ENCODE measurements at regions not wholly inside any gene's neighbourhood (a gene's known extent, or its start where the extent isn't known, plus 50 kb on each side); places are given as distances from the start of the nearest gene placed in this dataset.
"Not testable (repeated sequence)": the region's sequence is repeated elsewhere in the genome, so short reads cannot be mapped to it uniquely, and the experiment has no call there.

GRCh38 chr13:18991060-18991459 lies 190.6 kb downstream of the TUBA3C start:
- Histone ChIP-seq H3K9me3 (ENCODE audit: control insufficient read depth in 1 of 2, low read length in 2 of 2) (peaks cover 3 to 23% of the 10 kb centered on the region in 2 donors), H3K36me3 (ENCODE audit: control insufficient read depth in 1 of 2, insufficient read depth in 2 of 2, low read length in 2 of 2) (no peaks in the 10 kb centered on the region), H3K27ac (ENCODE audit: low read length) (no peak overlapping the region), H3K27me3 (ENCODE audit: low read depth, low read length) (no peaks in the 10 kb centered on the region), H3K4me1 (ENCODE audit: control insufficient read depth in 1 of 2, insufficient read depth in 2 of 2, low read length in 2 of 2) (peaks cover 0 to 12% of the 10 kb centered on the region in 2 donors), H3K4me3 (ENCODE audit: low read depth in 1 of 2, low read length in 2 of 2) (no peak overlapping the region)

- H3K27ac ChIP-seq (ENCODE audit: low read length), result no peak overlapping the region
- no peaks in the 10 kb centered on the region for H3K27me3 ChIP-seq (ENCODE audit: low read depth, low read length)
- H3K4me3 ChIP-seq (ENCODE audit: low read depth in 1 of 2, low read length in 2 of 2), result no peak overlapping the region
- no peaks in the 10 kb centered on the region for H3K9me3 ChIP-seq (ENCODE audit: control insufficient read depth in 1 of 2, low read length in 2 of 2)
- H3K4me1 ChIP-seq (ENCODE audit: control insufficient read depth in 1 of 2, insufficient read depth in 2 of 2, low read length in 2 of 2), result no peaks in the 10 kb centered on the region
- no peaks in the 10 kb centered on the region for H3K36me3 ChIP-seq (ENCODE audit: control insufficient read depth in 1 of 2, insufficient read depth in 2 of 2, low read length in 2 of 2)
These were observed 203.2 kb downstream of the TUBA3C start for GRCh38 chr13:18978447-18978846.

GRCh38 chr13:18977857-18978256 lies 203.8 kb downstream of the TUBA3C start:
- no peaks in the 10 kb centered on the region for H3K36me3 ChIP-seq (ENCODE audit: control insufficient read depth in 1 of 2, insufficient read depth in 2 of 2, low read length in 2 of 2)
- H3K27ac ChIP-seq (ENCODE audit: low read length), result no peak overlapping the region
- H3K4me1 ChIP-seq (ENCODE audit: control insufficient read depth in 1 of 2, insufficient read depth in 2 of 2, low read length in 2 of 2), result no peaks in the 10 kb centered on the region
- no peak overlapping the region for H3K4me3 ChIP-seq (ENCODE audit: low read depth in 1 of 2, low read length in 2 of 2)
- H3K27me3 ChIP-seq (ENCODE audit: low read depth, low read length), result no peaks in the 10 kb centered on the region
- H3K9me3 ChIP-seq (ENCODE audit: control insufficient read depth in 1 of 2, low read length in 2 of 2), result no peaks in the 10 kb centered on the region

- H3K27me3 ChIP-seq (ENCODE audit: low read depth, low read length), result no peaks in the 10 kb centered on the region
- H3K4me3 ChIP-seq (ENCODE audit: low read depth in 1 of 2, low read length in 2 of 2), result no peak overlapping the region
- no peaks in the 10 kb centered on the region for H3K9me3 ChIP-seq (ENCODE audit: control insufficient read depth in 1 of 2, low read length in 2 of 2)
- H3K27ac ChIP-seq (ENCODE audit: low read length), result no peak overlapping the region
- peaks cover 0 to 5% of the 10 kb centered on the region in 2 donors for H3K4me1 ChIP-seq (ENCODE audit: control insufficient read depth in 1 of 2, insufficient read depth in 2 of 2, low read length in 2 of 2)
- H3K36me3 ChIP-seq (ENCODE audit: control insufficient read depth in 1 of 2, insufficient read depth in 2 of 2, low read length in 2 of 2), result no peaks in the 10 kb centered on the region
These were observed 209.9 kb downstream of the TUBA3C start for GRCh38 chr13:18971576-18972219.

- H3K36me3 ChIP-seq (ENCODE audit: control insufficient read depth in 1 of 2, insufficient read depth in 2 of 2, low read length in 2 of 2), result no peaks in the 10 kb centered on the region
- no peak overlapping the region for H3K27ac ChIP-seq (ENCODE audit: low read length)
- no peak overlapping the region for H3K4me3 ChIP-seq (ENCODE audit: low read depth in 1 of 2, low read length in 2 of 2)
- H3K27me3 ChIP-seq (ENCODE audit: low read depth, low read length), result no peaks in the 10 kb centered on the region
- H3K4me1 ChIP-seq (ENCODE audit: control insufficient read depth in 1 of 2, insufficient read depth in 2 of 2, low read length in 2 of 2), result no peaks in the 10 kb centered on the region
- H3K9me3 ChIP-seq (ENCODE audit: control insufficient read depth in 1 of 2, low read length in 2 of 2), result no peaks in the 10 kb centered on the region
These were observed 216.2 kb downstream of the TUBA3C start for GRCh38 chr13:18965347-18965855.

GRCh38 chr13:18964942-18965341 lies 216.7 kb downstream of the TUBA3C start:
- no peak overlapping the region for H3K4me3 ChIP-seq (ENCODE audit: low read depth in 1 of 2, low read length in 2 of 2)
- H3K36me3 ChIP-seq (ENCODE audit: control insufficient read depth in 1 of 2, insufficient read depth in 2 of 2, low read length in 2 of 2), result no peaks in the 10 kb centered on the region
- H3K27ac ChIP-seq (ENCODE audit: low read length), result no peak overlapping the region
- H3K27me3 ChIP-seq (ENCODE audit: low read depth, low read length), result no peaks in the 10 kb centered on the region
- H3K9me3 ChIP-seq (ENCODE audit: control insufficient read depth in 1 of 2, low read length in 2 of 2), result no peaks in the 10 kb centered on the region
- no peaks in the 10 kb centered on the region for H3K4me1 ChIP-seq (ENCODE audit: control insufficient read depth in 1 of 2, insufficient read depth in 2 of 2, low read length in 2 of 2)

- H3K4me3 ChIP-seq (ENCODE audit: low read depth in 1 of 2, low read length in 2 of 2); H3K27ac ChIP-seq (ENCODE audit: low read length); H3K27me3 ChIP-seq (ENCODE audit: low read depth, low read length); H3K36me3 ChIP-seq (ENCODE audit: control insufficient read depth in 1 of 2, insufficient read depth in 2 of 2, low read length in 2 of 2); H3K4me1 ChIP-seq (ENCODE audit: control insufficient read depth in 1 of 2, insufficient read depth in 2 of 2, low read length in 2 of 2): not testable (repeated sequence)
- H3K9me3 ChIP-seq (ENCODE audit: control insufficient read depth in 1 of 2, low read length in 2 of 2), result peaks cover 0 to 11% of the 10 kb centered on the region in 2 donors
These were observed 217.9 kb downstream of the TUBA3C start for GRCh38 chr13:18963684-18964083.

- Histone ChIP-seq H3K4me1 (ENCODE audit: control insufficient read depth in 1 of 2, insufficient read depth in 2 of 2, low read length in 2 of 2) (no peaks in the 10 kb centered on the region), H3K9me3 (ENCODE audit: control insufficient read depth in 1 of 2, low read length in 2 of 2) (peaks cover 2 to 25% of the 10 kb centered on the region in 2 donors), H3K27me3 (ENCODE audit: low read depth, low read length) (no peaks in the 10 kb centered on the region), H3K36me3 (ENCODE audit: control insufficient read depth in 1 of 2, insufficient read depth in 2 of 2, low read length in 2 of 2) (no peaks in the 10 kb centered on the region), H3K4me3 (ENCODE audit: low read depth in 1 of 2, low read length in 2 of 2) (no peak overlapping the region), H3K27ac (ENCODE audit: low read length) (no peak overlapping the region)
These were observed 219.4 kb downstream of the TUBA3C start for GRCh38 chr13:18962168-18962734.

- no peaks in the 10 kb centered on the region for H3K27me3 ChIP-seq (ENCODE audit: low read depth, low read length)
- H3K4me3 ChIP-seq (ENCODE audit: low read depth in 1 of 2, low read length in 2 of 2), result no peak overlapping the region
- no peaks in the 10 kb centered on the region for H3K36me3 ChIP-seq (ENCODE audit: control insufficient read depth in 1 of 2, insufficient read depth in 2 of 2, low read length in 2 of 2)
- no peak overlapping the region for H3K27ac ChIP-seq (ENCODE audit: low read length)
- no peaks in the 10 kb centered on the region for H3K4me1 ChIP-seq (ENCODE audit: control insufficient read depth in 1 of 2, insufficient read depth in 2 of 2, low read length in 2 of 2)
- peaks cover 4 to 32% of the 10 kb centered on the region in 2 donors for H3K9me3 ChIP-seq (ENCODE audit: control insufficient read depth in 1 of 2, low read length in 2 of 2)
These were observed 220.1 kb downstream of the TUBA3C start for GRCh38 chr13:18961383-18962117.

GRCh38 chr13:18960637-18961227 lies 220.9 kb downstream of the TUBA3C start:
- peaks cover 4 to 32% of the 10 kb centered on the region in 2 donors for H3K9me3 ChIP-seq (ENCODE audit: control insufficient read depth in 1 of 2, low read length in 2 of 2)

GRCh38 chr13:18959996-18960395 lies 221.6 kb downstream of the TUBA3C start:
- Histone ChIP-seq H3K4me1 (ENCODE audit: control insufficient read depth in 1 of 2, insufficient read depth in 2 of 2, low read length in 2 of 2) (no peaks in the 10 kb centered on the region), H3K36me3 (ENCODE audit: control insufficient read depth in 1 of 2, insufficient read depth in 2 of 2, low read length in 2 of 2) (no peaks in the 10 kb centered on the region), H3K27ac (ENCODE audit: low read length) (no peak overlapping the region), H3K27me3 (ENCODE audit: low read depth, low read length) (no peaks in the 10 kb centered on the region), H3K4me3 (ENCODE audit: low read depth in 1 of 2, low read length in 2 of 2) (no peak overlapping the region), H3K9me3 (ENCODE audit: control insufficient read depth in 1 of 2, low read length in 2 of 2) (peaks cover 4 to 32% of the 10 kb centered on the region in 2 donors)

More at GRCh38 chr13:18960637-18961227, 220.9 kb downstream of the TUBA3C start:
- no peaks in the 10 kb centered on the region for H3K27me3 ChIP-seq (ENCODE audit: low read depth, low read length)
- no peak overlapping the region for H3K27ac ChIP-seq (ENCODE audit: low read length)
- no peaks in the 10 kb centered on the region for H3K36me3 ChIP-seq (ENCODE audit: control insufficient read depth in 1 of 2, insufficient read depth in 2 of 2, low read length in 2 of 2)
- no peak overlapping the region for H3K4me3 ChIP-seq (ENCODE audit: low read depth in 1 of 2, low read length in 2 of 2)
- H3K4me1 ChIP-seq (ENCODE audit: control insufficient read depth in 1 of 2, insufficient read depth in 2 of 2, low read length in 2 of 2), result no peaks in the 10 kb centered on the region

Data from muscle layer of duodenum (tissue), 2 donors.